Activated T-cell treated with anti-CD3 and anti-CD28 coated beads, Interleukin-2, amount 50 U/mL, for 24 hours (primary cell): ENCODE measurements at regions not wholly inside any gene's neighbourhood (a gene's known extent, or its start where the extent isn't known, plus 50 kb on each side); places are given as distances from the start of the nearest gene placed in this dataset.

Experiments
- DNase-seq: peaks from one replicate; pipeline ENCODE4 v3.0.0-alpha.2; 2020
- H3K27ac Mint-ChIP-seq: 2 replicates; pipeline ENCODE4 v1.8.0; 2020; ENCODE audit warnings: mild to moderate bottlenecking, mixed read lengths
- H3K27me3 Mint-ChIP-seq: 2 replicates; pipeline ENCODE4 v1.8.0; 2020; ENCODE audit warnings: mixed read lengths
- H3K36me3 Mint-ChIP-seq: 2 replicates; pipeline ENCODE4 v1.8.0; 2020; ENCODE audit warnings: low read depth, mixed read lengths
- H3K4me1 Mint-ChIP-seq: 2 replicates; pipeline ENCODE4 v1.8.0; 2020; ENCODE audit warnings: low read depth, mixed read lengths
- H3K4me3 Mint-ChIP-seq: 2 replicates; pipeline ENCODE4 v1.8.0; 2020; ENCODE audit warnings: mild to moderate bottlenecking, moderate library complexity, mixed read lengths
- H3K9me3 Mint-ChIP-seq: 2 replicates; pipeline ENCODE4 v1.8.0; 2020; ENCODE audit warnings: mixed read lengths

- Mint-ChIP-seq H3K4me3 (no peak overlapping the region), H3K27me3 (peaks cover 9% of the 10 kb centered on the region), H3K4me1 (no peaks in the 10 kb centered on the region), H3K9me3 (no peaks in the 10 kb centered on the region), H3K36me3 (no peaks in the 10 kb centered on the region), H3K27ac (no peak overlapping the region)
- DNase-seq, result no peak
These were observed 85.0 kb upstream of the GALNT15 start for GRCh38 chr3:16089521-16089920.

GRCh38 chr3:16090024-16090423 lies 84.5 kb upstream of the GALNT15 start:
- DNase-seq, result no peak
- peaks cover 9% of the 10 kb centered on the region for H3K27me3 Mint-ChIP-seq
- H3K36me3 Mint-ChIP-seq, result no peaks in the 10 kb centered on the region
- no peaks in the 10 kb centered on the region for H3K9me3 Mint-ChIP-seq
- H3K4me3 Mint-ChIP-seq, result no peak overlapping the region
- no peak overlapping the region for H3K27ac Mint-ChIP-seq
- no peaks in the 10 kb centered on the region for H3K4me1 Mint-ChIP-seq

- Mint-ChIP-seq H3K27me3 (peaks cover 6% of the 10 kb centered on the region), H3K36me3 (no peaks in the 10 kb centered on the region), H3K4me3 (no peak overlapping the region), H3K9me3 (no peaks in the 10 kb centered on the region), H3K4me1 (no peaks in the 10 kb centered on the region), H3K27ac (no peak overlapping the region)
- DNase-seq, result no peak
These were observed 83.8 kb upstream of the GALNT15 start for GRCh38 chr3:16090706-16091105.

- no peak for DNase-seq
- Mint-ChIP-seq H3K4me3 (no peak overlapping the region), H3K27ac (no peak overlapping the region), H3K36me3 (no peaks in the 10 kb centered on the region), H3K9me3 (no peaks in the 10 kb centered on the region), H3K27me3 (peaks cover 7% of the 10 kb centered on the region), H3K4me1 (no peaks in the 10 kb centered on the region)
These were observed 81.6 kb upstream of the GALNT15 start for GRCh38 chr3:16092923-16093322.

GRCh38 chr3:16101295-16102186 lies 72.9 kb upstream of the GALNT15 start:
- Mint-ChIP-seq H3K9me3 (peaks cover 3% of the 10 kb centered on the region), H3K4me3 (no peak overlapping the region), H3K27me3 (peaks cover 12% of the 10 kb centered on the region), H3K36me3 (no peaks in the 10 kb centered on the region), H3K4me1 (peaks cover 6% of the 10 kb centered on the region), H3K27ac (peak overlapping the region; percentile 6)
- DNase-seq, result no peak

GRCh38 chr3:16102187-16102561 lies 72.3 kb upstream of the GALNT15 start:
- Mint-ChIP-seq H3K27ac (no peak overlapping the region), H3K9me3 (peaks cover 3% of the 10 kb centered on the region), H3K4me1 (peaks cover 6% of the 10 kb centered on the region), H3K36me3 (no peaks in the 10 kb centered on the region), H3K27me3 (peaks cover 13% of the 10 kb centered on the region), H3K4me3 (no peak overlapping the region)
- DNase-seq, result no peak

GRCh38 chr3:16102905-16103364 lies 71.5 kb upstream of the GALNT15 start:
- no peak for DNase-seq

GRCh38 chr3:16103472-16103871 lies 71.0 kb upstream of the GALNT15 start:
- no peak overlapping the region for H3K4me3 Mint-ChIP-seq
- peaks cover 13% of the 10 kb centered on the region for H3K27me3 Mint-ChIP-seq
- no peak overlapping the region for H3K27ac Mint-ChIP-seq
- peaks cover 3% of the 10 kb centered on the region for H3K9me3 Mint-ChIP-seq
- DNase-seq, result no peak
- H3K4me1 Mint-ChIP-seq, result peaks cover 6% of the 10 kb centered on the region
- H3K36me3 Mint-ChIP-seq, result no peaks in the 10 kb centered on the region

More at GRCh38 chr3:16102905-16103364, 71.5 kb upstream of the GALNT15 start:
- H3K27me3 Mint-ChIP-seq, result peaks cover 13% of the 10 kb centered on the region
- no peaks in the 10 kb centered on the region for H3K36me3 Mint-ChIP-seq
- H3K4me1 Mint-ChIP-seq, result peaks cover 6% of the 10 kb centered on the region
- no peak overlapping the region for H3K4me3 Mint-ChIP-seq
- no peak overlapping the region for H3K27ac Mint-ChIP-seq
- peaks cover 3% of the 10 kb centered on the region for H3K9me3 Mint-ChIP-seq

GRCh38 chr3:16104156-16104555 lies 70.3 kb upstream of the GALNT15 start:
- Mint-ChIP-seq H3K27ac (no peak overlapping the region), H3K27me3 (peaks cover 13% of the 10 kb centered on the region), H3K36me3 (no peaks in the 10 kb centered on the region), H3K9me3 (peaks cover 3% of the 10 kb centered on the region), H3K4me3 (no peak overlapping the region), H3K4me1 (peaks cover 6% of the 10 kb centered on the region)
- no peak for DNase-seq

GRCh38 chr3:16106050-16106449 lies 68.4 kb upstream of the GALNT15 start:
- Mint-ChIP-seq H3K9me3 (peaks cover 3% of the 10 kb centered on the region), H3K27me3 (peaks cover 13% of the 10 kb centered on the region), H3K36me3 (no peaks in the 10 kb centered on the region), H3K27ac (no peak overlapping the region), H3K4me1 (peaks cover 6% of the 10 kb centered on the region), H3K4me3 (no peak overlapping the region)
- no peak for DNase-seq

- H3K9me3 Mint-ChIP-seq, result peaks cover 5% of the 10 kb centered on the region
- H3K27me3 Mint-ChIP-seq, result peaks cover 13% of the 10 kb centered on the region
- no peak for DNase-seq
- no peak overlapping the region for H3K4me3 Mint-ChIP-seq
- H3K36me3 Mint-ChIP-seq, result no peaks in the 10 kb centered on the region
- H3K27ac Mint-ChIP-seq, result no peak overlapping the region
- no peaks in the 10 kb centered on the region for H3K4me1 Mint-ChIP-seq
These were observed 66.1 kb upstream of the GALNT15 start for GRCh38 chr3:16108424-16108823.

GRCh38 chr3:16109929-16110328 lies 64.6 kb upstream of the GALNT15 start:
- no peak overlapping the region for H3K27ac Mint-ChIP-seq
- H3K36me3 Mint-ChIP-seq, result no peaks in the 10 kb centered on the region
- peaks cover 9% of the 10 kb centered on the region for H3K27me3 Mint-ChIP-seq
- peaks cover 5% of the 10 kb centered on the region for H3K9me3 Mint-ChIP-seq
- H3K4me3 Mint-ChIP-seq, result no peak overlapping the region
- DNase-seq, result no peak
- H3K4me1 Mint-ChIP-seq, result peaks cover 3% of the 10 kb centered on the region

GRCh38 chr3:16112910-16113504 lies 61.5 kb upstream of the GALNT15 start:
- no peak overlapping the region for H3K4me3 Mint-ChIP-seq
- H3K27ac Mint-ChIP-seq, result no peak overlapping the region
- no peak for DNase-seq
- no peaks in the 10 kb centered on the region for H3K27me3 Mint-ChIP-seq
- peaks cover 3% of the 10 kb centered on the region for H3K4me1 Mint-ChIP-seq
- H3K36me3 Mint-ChIP-seq, result no peaks in the 10 kb centered on the region
- peaks cover 5% of the 10 kb centered on the region for H3K9me3 Mint-ChIP-seq

- Mint-ChIP-seq H3K4me1 (peaks cover 3% of the 10 kb centered on the region), H3K36me3 (no peaks in the 10 kb centered on the region), H3K27ac (no peak overlapping the region), H3K4me3 (no peak overlapping the region), H3K9me3 (peaks cover 5% of the 10 kb centered on the region), H3K27me3 (no peaks in the 10 kb centered on the region)
- no peak for DNase-seq
These were observed 60.8 kb upstream of the GALNT15 start for GRCh38 chr3:16113704-16114103.

GRCh38 chr3:16114429-16114828 lies 60.1 kb upstream of the GALNT15 start:
- no peak for DNase-seq
- no peak overlapping the region for H3K4me3 Mint-ChIP-seq
- no peaks in the 10 kb centered on the region for H3K36me3 Mint-ChIP-seq
- H3K9me3 Mint-ChIP-seq, result peaks cover 5% of the 10 kb centered on the region
- H3K27me3 Mint-ChIP-seq, result no peaks in the 10 kb centered on the region
- peaks cover 3% of the 10 kb centered on the region for H3K4me1 Mint-ChIP-seq
- no peak overlapping the region for H3K27ac Mint-ChIP-seq
